ENCODE measurements at regions not wholly inside any gene's neighbourhood (a gene's known extent, or its start where the extent isn't known, plus 50 kb on each side); places are given as distances from the start of the nearest gene placed in this dataset.
A peak's percentile ranks its signal among the peaks of the same experiment; 100 is the strongest.
"Not testable (repeated sequence)": the region's sequence is repeated elsewhere in the genome, so short reads cannot be mapped to it uniquely, and the experiment has no call there.

DNA sequence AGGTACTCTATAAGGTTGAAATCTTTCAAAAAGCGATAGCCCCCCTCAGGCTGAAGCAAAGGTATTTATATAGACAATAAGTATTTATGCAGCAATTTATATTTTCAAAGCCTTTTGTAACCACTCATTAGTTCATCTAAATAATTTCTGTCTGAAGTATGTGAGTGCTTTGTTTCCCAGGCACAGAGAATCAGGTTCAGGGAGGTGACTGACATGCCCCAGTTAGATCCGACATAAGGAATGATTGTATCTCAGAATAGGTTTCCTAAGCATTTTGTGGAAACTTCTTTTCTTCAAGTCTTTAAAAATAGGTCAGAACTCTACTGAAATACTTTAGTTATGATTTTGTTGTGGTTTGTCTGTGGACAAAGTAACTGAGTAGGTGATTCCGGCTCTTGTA is 283.4 kb upstream of the G2E3 start:
- Histone ChIP-seq H3K4me2 (ENCODE audit: unreplicated experiment) (no peak overlapping the region), H3K9ac (no peak overlapping the region), H3F3A (ENCODE audit: insufficient read depth) (no peaks in the 10 kb centered on the region), H3K27ac (no peak overlapping the region), H3K36me3 (ENCODE audit: low read depth) (no peaks in the 10 kb centered on the region), H4K20me1 (ENCODE audit: insufficient read depth) (no peaks in the 10 kb centered on the region), H3K79me2 (ENCODE audit: insufficient read depth) (no peaks in the 10 kb centered on the region), H2AFZ (no peak overlapping the region), H3K9me2 (ENCODE audit: insufficient read depth) (no peaks in the 10 kb centered on the region), H3K27me3 (replicated peaks; ENCODE audit: insufficient read depth) (no peaks in the 10 kb centered on the region), H3K4me1 (ENCODE audit: insufficient read depth) (no peaks in the 10 kb centered on the region), H3K4me3 (no peak overlapping the region), H3K9me3 (ENCODE audit: low read depth) (no peaks in the 10 kb centered on the region)
- in situ Hi-C loops (cut with MboI): no loop called here
- no peak for TF ChIP-seq EZH2 (IDR thresholded peaks at IDR 0.05; ENCODE audit: insufficient read depth, poor library complexity, severe bottlenecking)
- TF ChIP-seq EZH2phosphoT487 (IDR thresholded peaks at IDR 0.05; ENCODE audit: insufficient read depth, low read depth): no peak
- no peak for DNase-seq
- 92 to 93% methylated on average over 3 of the region's 3 CpGs for WGBS, 2 experiments (ENCODE audit: low coverage in 1 of 2, low lambda C conversion rate in 2 of 2, missing lambda C conversion rate in 2 of 2)

GRCh38 chr14:30277268-30277667 is 281.7 kb upstream of the G2E3 start:
- no peaks in the 10 kb centered on the region for H3K79me2 ChIP-seq (ENCODE audit: insufficient read depth)
- H3K4me3 ChIP-seq: no peak overlapping the region
- no peak overlapping the region for H2AFZ ChIP-seq
- WGBS, 2 experiments (ENCODE audit: low coverage in 1 of 2, low lambda C conversion rate in 2 of 2, missing lambda C conversion rate in 2 of 2): 77 to 82% methylated on average over 2 of the region's 2 CpGs
- H3K9ac ChIP-seq: no peak overlapping the region
- H3K4me2 ChIP-seq (ENCODE audit: unreplicated experiment): no peak overlapping the region
- H3K9me2 ChIP-seq (ENCODE audit: insufficient read depth): no peaks in the 10 kb centered on the region
- H3K9me3 ChIP-seq (ENCODE audit: low read depth): no peaks in the 10 kb centered on the region
- no peaks in the 10 kb centered on the region for H3F3A ChIP-seq (ENCODE audit: insufficient read depth)
- no peak for TF ChIP-seq EZH2 (IDR thresholded peaks at IDR 0.05; ENCODE audit: insufficient read depth, poor library complexity, severe bottlenecking)
- TF ChIP-seq EZH2phosphoT487 (IDR thresholded peaks at IDR 0.05; ENCODE audit: insufficient read depth, low read depth): no peak
- no peak for DNase-seq
- H3K27me3 ChIP-seq (replicated peaks; ENCODE audit: insufficient read depth): no peaks in the 10 kb centered on the region
- in situ Hi-C loops (cut with MboI): no loop called here
- H3K36me3 ChIP-seq (ENCODE audit: low read depth): no peaks in the 10 kb centered on the region
- no peak overlapping the region for H3K27ac ChIP-seq
- H3K4me1 ChIP-seq (ENCODE audit: insufficient read depth): no peaks in the 10 kb centered on the region
- H4K20me1 ChIP-seq (ENCODE audit: insufficient read depth): no peaks in the 10 kb centered on the region

DNA sequence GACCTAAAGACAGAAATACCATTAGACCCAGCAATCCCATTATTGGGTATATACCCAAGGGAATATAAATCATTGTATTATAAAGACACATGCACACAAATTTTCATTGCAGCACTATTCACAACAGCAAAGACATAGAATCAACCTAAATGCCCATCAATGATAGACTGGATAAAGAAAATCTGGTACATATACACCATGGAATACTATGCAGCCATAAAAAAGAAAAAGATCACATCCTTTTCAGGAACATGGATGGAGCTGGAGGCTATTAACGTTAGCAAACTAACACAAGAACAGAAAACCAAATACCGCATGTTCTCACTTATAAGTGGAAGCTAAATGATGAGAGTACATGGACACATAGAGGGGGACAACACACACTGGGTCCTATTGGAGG is 280.1 kb upstream of the G2E3 start:
- WGBS, 2 experiments (ENCODE audit: low coverage in 1 of 2, low lambda C conversion rate in 2 of 2, missing lambda C conversion rate in 2 of 2): 62 to 71% methylated on average over 2 of the region's 2 CpGs

DNA sequence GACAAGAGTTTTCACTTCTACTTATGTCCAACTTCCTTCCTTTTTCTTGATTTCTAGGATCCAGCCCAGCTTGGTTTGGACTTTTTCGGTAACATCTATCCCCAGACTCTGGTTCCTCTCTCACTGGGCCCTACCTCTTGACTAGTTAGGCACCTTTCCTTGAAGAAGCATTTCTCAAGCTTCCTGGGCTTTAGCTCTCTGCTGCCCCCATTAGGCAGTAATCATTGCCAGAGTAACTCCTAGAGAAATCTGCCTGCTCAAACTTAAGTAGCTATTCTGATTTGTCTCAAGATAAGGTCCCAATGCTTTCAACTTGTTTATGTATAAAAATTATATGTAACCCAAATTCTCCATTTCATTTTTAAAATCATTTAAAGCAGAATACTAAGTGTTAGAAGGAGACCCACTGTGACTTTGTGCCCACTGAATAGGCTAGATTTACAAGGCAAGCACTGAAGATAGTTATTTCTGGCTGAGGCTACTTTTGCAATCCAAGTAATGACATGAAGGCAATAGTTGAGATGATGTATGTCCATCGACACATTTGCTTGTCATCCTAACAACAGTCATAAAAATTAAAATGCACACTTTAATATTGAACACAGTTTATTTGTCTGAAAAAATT is 275.0 kb upstream of the G2E3 start:
- peak; percentile 58 for DNase-seq
- 0 out of 2 replicates have a peak overlapping the region, but pooled peaks have one; percentile 24 for H2AFZ ChIP-seq
- WGBS, 2 experiments (ENCODE audit: low coverage in 1 of 2, low lambda C conversion rate in 2 of 2, missing lambda C conversion rate in 2 of 2): 10 to 12% methylated on average over 2 of the region's 2 CpGs
- H3K4me3 ChIP-seq: no peak overlapping the region
- in situ Hi-C loops (cut with MboI): no loop called here
- H3K9ac ChIP-seq: no peak overlapping the region
- H3K9me2 ChIP-seq (ENCODE audit: insufficient read depth): no peaks in the 10 kb centered on the region
- H3K36me3 ChIP-seq (ENCODE audit: low read depth): no peaks in the 10 kb centered on the region
- no peak overlapping the region for H3K4me2 ChIP-seq (ENCODE audit: unreplicated experiment)
- H3K9me3 ChIP-seq (ENCODE audit: low read depth): no peaks in the 10 kb centered on the region
- H3K27me3 ChIP-seq (replicated peaks; ENCODE audit: insufficient read depth): no peaks in the 10 kb centered on the region
- no peak overlapping the region for H3K27ac ChIP-seq
- no peaks in the 10 kb centered on the region for H3K4me1 ChIP-seq (ENCODE audit: insufficient read depth)
- no peaks in the 10 kb centered on the region for H3K79me2 ChIP-seq (ENCODE audit: insufficient read depth)
- H4K20me1 ChIP-seq (ENCODE audit: insufficient read depth): no peaks in the 10 kb centered on the region
- no peak for TF ChIP-seq EZH2 (IDR thresholded peaks at IDR 0.05; ENCODE audit: insufficient read depth, poor library complexity, severe bottlenecking)
- TF ChIP-seq EZH2phosphoT487 (IDR thresholded peaks at IDR 0.05; ENCODE audit: insufficient read depth, low read depth): no peak
- H3F3A ChIP-seq (ENCODE audit: insufficient read depth): no peaks in the 10 kb centered on the region

More for the DNA sequence above, 280.1 kb upstream of the G2E3 start:
- H3K9ac ChIP-seq; H2AFZ ChIP-seq; H3K4me2 ChIP-seq (ENCODE audit: unreplicated experiment); H3K9me3 ChIP-seq (ENCODE audit: low read depth); in situ Hi-C loops (cut with MboI); DNase-seq; H3K27ac ChIP-seq; H3K4me3 ChIP-seq; H3K79me2 ChIP-seq (ENCODE audit: insufficient read depth); H4K20me1 ChIP-seq (ENCODE audit: insufficient read depth); H3F3A ChIP-seq (ENCODE audit: insufficient read depth); H3K9me2 ChIP-seq (ENCODE audit: insufficient read depth); H3K4me1 ChIP-seq (ENCODE audit: insufficient read depth); H3K27me3 ChIP-seq (replicated peaks; ENCODE audit: insufficient read depth); H3K36me3 ChIP-seq (ENCODE audit: low read depth): not testable (repeated sequence)

DNA sequence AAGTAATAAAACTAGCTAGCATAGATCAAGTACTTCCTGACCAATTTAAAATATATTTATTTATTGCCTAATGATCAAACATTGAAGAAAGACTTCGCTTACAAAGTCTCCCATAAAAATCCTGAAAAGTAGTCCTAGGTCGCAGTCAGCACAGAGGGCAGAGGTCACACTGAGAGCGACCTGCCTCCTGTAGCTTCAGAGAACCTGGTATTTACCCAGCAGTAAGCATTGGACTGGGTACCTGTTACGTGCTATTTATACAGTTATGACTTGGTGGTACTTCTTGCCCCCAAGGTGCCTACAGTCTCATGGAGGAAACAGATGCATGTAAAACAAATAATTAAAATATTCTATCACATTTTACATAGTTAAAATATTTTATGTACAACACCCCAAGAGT is 274.1 kb upstream of the G2E3 start:
- WGBS, 2 experiments (ENCODE audit: low coverage in 1 of 2, low lambda C conversion rate in 2 of 2, missing lambda C conversion rate in 2 of 2): 62 to 70% methylated on average over 4 of the region's 4 CpGs
- TF ChIP-seq EZH2 (IDR thresholded peaks at IDR 0.05; ENCODE audit: insufficient read depth, poor library complexity, severe bottlenecking): no peak
- TF ChIP-seq EZH2phosphoT487 (IDR thresholded peaks at IDR 0.05; ENCODE audit: insufficient read depth, low read depth): no peak

More for the DNA sequence above, 274.1 kb upstream of the G2E3 start:
- no peak overlapping the region for H3K4me2 ChIP-seq (ENCODE audit: unreplicated experiment)
- no peak overlapping the region for H3K9ac ChIP-seq
- no peak for DNase-seq
- H3K36me3 ChIP-seq (ENCODE audit: low read depth): no peaks in the 10 kb centered on the region
- H3K27me3 ChIP-seq (replicated peaks; ENCODE audit: insufficient read depth): no peaks in the 10 kb centered on the region
- H3K4me1 ChIP-seq (ENCODE audit: insufficient read depth): no peaks in the 10 kb centered on the region
- no peak overlapping the region for H2AFZ ChIP-seq
- no peaks in the 10 kb centered on the region for H3K9me3 ChIP-seq (ENCODE audit: low read depth)
- no peak overlapping the region for H3K4me3 ChIP-seq
- no peak overlapping the region for H3K27ac ChIP-seq
- no peaks in the 10 kb centered on the region for H4K20me1 ChIP-seq (ENCODE audit: insufficient read depth)
- no peaks in the 10 kb centered on the region for H3K79me2 ChIP-seq (ENCODE audit: insufficient read depth)
- H3K9me2 ChIP-seq (ENCODE audit: insufficient read depth): no peaks in the 10 kb centered on the region
- in situ Hi-C loops (cut with MboI): no loop called here
- H3F3A ChIP-seq (ENCODE audit: insufficient read depth): no peaks in the 10 kb centered on the region

All from GM23248 (cell line).